Left forelimb (tissue), 1 donor: ENCODE measurements at regions not wholly inside any gene's neighbourhood (a gene's known extent, or its start where the extent isn't known, plus 50 kb on each side); places are given as distances from the start of the nearest gene placed in this dataset.

Experiments
- DNase-seq: peaks from one replicate; pipeline ENCODE4 v3.0.0-alpha.2; 2018; ENCODE audit warnings: low spot score

DNA sequence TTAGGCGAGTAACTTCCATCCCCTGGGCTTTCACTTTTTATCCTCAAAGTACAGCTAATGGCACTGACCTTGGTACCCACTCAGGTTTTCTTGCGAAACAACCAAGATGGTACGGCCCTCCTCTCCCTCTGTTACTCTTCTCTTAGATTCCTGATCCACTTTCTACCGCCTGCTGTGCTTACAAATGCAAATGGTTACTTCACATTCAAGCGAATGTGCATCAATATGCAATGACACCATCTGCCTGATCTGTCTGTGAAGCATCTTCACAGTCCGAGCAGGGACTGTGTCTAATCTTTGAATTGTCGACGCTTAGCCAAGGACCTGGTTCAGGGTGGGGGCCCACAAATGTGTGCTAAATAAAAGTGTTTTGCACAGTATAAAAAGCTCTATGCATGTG, 112.2 kb downstream of the TRIB2 start:
- DNase-seq, result no peak

- DNase-seq, result no peak
These were observed 114.3 kb downstream of the TRIB2 start for GRCh38 chr2:12831016-12831415.

DNA sequence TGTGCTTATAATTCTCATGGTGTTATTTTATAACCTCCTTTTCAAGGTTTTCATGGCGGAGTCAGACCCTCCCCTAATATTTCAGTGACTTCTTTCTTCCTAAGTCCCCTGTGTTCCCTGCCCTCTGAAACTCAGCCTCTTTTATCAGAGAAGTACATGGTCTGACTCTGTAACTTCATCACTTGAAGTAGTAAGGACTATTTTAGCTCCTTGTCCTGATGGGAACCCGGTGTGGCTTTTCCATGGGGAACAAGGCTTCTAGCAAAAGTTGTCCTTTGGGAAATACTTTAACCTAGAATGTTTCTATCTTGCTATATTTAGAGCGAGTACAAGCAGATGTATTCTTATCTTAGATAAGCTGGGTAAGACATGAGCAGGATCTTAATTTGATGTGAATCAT, 117.5 kb downstream of the TRIB2 start:
- DNase-seq, result no peak

GRCh38 chr2:12835733-12836132, 119.0 kb downstream of the TRIB2 start:
- no peak for DNase-seq

- no peak for DNase-seq
These were observed 122.6 kb downstream of the TRIB2 start for GRCh38 chr2:12839339-12839738.

DNA sequence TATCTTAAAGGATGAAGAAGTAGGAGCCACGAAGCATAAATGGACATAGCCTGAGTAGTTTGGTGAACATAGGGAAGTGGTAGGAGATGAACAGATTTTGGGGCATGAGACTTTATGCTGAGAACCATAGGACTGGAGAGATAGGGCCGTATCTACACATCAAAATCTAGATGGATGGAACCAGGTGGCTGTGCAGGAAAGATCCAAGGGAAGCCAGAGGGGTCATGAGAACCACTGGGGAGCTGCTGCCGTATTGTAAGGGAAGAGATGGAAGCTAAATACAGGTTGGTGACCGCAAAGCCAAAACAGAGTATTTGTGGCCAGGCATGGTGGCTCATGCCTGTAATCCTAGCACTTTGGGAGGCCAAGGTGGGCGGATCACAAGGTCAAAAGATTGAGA, 124.3 kb downstream of the TRIB2 start:
- DNase-seq, result no peak

DNA sequence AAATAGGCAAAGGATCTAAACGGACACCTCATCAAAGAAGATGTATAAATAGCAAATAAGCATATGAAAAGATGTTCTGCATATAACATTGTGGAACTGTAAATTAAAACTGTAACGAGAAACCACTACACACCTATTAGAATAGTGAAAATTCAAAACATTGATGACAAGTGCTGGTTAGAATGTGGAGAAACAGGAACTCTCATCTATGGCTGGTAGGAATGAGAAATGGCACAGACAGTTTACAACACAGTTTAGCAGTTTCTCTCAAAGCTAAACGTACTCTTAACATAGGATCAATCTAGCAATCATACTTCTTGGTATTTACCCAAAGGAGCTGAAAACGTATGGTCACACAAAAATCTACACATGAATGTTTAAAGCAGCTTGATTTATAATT, 126.2 kb downstream of the TRIB2 start:
- DNase-seq, result no peak

- DNase-seq, result no peak
These were observed 127.8 kb downstream of the TRIB2 start for GRCh38 chr2:12844511-12844910.

DNA sequence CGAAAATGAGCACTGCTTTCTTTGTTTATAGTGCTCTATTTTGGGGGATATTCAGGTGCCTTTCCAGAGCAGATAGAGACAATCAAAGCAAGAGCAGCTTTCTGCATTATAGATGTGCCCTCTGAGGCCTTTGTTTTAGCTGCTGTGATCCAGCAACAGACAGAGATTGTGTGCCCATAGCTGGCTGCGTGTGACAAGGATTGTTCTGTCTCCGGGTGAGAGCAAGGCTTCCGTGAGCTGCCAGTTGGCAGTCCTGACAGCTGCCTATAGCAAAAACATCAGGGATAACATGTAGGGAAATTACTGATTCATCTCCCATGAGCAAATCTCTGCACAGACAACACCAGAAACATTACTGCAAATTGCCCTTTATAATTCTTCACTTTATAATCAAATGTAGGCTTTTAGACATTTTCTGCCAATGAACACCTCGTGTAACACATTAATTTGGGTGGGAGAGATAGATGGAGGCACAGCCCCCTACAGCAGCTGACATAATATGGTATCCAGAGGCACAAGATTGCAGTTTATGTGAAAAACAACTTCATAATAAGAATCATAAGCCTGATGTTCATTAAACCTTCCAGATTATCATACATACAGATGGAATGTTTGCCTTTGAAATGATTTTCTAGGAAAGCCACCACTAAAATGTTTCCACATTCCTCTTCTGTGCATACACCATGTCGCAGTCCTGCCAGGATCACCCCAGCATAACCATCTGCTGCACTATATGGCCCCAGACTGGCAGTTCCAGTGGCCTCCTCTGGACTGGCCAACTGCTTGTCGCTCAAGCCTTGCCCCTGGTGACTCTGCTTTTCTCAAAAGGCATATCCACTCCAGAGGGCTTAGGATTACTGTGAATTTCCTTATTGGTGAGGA, 131.2 kb downstream of the TRIB2 start:
- no peak for DNase-seq

DNA sequence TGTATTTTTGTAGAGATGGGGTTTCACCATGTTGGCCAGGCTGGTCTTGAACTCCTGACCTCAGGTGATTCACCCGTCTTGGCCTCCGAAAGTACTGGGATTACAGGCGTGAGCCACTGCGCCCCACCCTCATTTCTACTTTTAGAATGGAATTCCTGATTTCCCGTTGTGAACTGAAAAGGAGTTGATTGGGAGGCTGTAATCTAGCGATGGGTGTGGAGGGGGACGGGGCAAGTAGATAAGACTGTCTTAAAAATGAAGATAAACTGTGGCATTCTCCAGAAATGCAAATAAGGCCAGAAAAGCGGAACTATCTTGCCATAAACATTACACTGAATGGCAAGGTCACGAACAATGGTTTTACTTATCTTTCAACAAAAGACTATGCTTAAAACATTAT, 135.4 kb downstream of the TRIB2 start:
- no peak for DNase-seq

GRCh38 chr2:12854001-12854530, 137.3 kb downstream of the TRIB2 start:
- no peak for DNase-seq

DNA sequence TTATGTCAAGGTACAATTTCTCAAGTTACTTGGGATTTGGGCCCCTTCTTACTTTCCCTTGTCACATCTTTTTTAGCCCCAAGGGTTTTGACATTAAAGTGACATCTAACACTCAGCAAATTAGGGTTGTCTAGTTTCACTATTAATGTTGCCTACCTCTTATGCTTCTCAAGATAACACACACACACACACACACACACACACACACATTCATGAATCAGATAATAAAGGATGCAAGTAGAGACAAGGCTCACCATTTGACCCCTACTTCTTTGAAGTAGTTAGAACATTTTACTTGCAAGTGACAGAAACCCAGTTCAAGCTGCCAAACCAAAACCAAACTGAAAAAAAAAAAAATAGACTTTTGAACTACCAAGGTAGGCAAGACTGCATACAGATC, 138.8 kb downstream of the TRIB2 start:
- no peak for DNase-seq

- DNase-seq, result no peak
These were observed 140.3 kb downstream of the TRIB2 start for GRCh38 chr2:12856934-12857601.

- DNase-seq, result no peak
These were observed 141.2 kb downstream of the TRIB2 start for GRCh38 chr2:12857891-12858290.

DNA sequence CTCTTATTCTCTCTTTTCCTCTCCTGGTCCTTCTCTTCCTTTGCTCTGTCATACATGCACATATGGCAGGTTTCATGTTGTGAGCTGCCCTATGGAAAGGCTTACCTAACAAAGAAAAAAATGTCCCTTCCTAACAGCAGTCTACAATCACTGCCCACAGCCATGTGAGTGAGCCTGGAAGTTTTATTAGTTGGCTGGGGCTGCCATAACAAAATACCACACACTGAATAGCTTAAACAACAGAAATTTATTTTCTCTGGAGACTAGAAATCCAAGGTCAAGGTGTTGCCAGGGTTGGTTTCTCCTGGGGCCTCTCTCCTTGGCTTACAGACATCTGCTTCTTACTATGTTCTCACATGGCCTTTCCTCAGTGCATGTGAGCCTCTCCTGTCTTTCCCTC, 142.1 kb downstream of the TRIB2 start:
- no peak for DNase-seq

- DNase-seq, result no peak
These were observed 144.7 kb downstream of the TRIB2 start for GRCh38 chr2:12861344-12861930.

- no peak for DNase-seq
These were observed 145.8 kb downstream of the TRIB2 start for GRCh38 chr2:12862541-12862940.

DNA sequence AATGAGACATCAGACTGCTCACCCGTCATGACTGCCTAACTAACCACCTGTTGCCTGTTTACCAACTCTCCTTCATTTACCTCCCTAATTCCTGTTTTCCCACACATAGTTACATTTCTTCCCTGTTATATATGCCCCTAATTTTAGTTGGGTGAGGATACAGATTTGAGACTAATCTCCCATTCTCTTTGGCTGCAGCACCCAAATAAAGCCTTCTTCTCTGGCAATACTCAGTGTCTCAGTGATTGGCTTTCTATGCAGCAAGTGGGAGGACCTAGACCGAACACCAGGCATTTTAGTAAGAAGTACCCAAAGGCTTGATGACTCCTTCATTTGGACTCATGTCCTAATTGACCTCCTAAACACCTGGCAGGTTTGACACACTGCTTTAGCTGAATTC, 147.2 kb downstream of the TRIB2 start:
- DNase-seq, result no peak

DNA sequence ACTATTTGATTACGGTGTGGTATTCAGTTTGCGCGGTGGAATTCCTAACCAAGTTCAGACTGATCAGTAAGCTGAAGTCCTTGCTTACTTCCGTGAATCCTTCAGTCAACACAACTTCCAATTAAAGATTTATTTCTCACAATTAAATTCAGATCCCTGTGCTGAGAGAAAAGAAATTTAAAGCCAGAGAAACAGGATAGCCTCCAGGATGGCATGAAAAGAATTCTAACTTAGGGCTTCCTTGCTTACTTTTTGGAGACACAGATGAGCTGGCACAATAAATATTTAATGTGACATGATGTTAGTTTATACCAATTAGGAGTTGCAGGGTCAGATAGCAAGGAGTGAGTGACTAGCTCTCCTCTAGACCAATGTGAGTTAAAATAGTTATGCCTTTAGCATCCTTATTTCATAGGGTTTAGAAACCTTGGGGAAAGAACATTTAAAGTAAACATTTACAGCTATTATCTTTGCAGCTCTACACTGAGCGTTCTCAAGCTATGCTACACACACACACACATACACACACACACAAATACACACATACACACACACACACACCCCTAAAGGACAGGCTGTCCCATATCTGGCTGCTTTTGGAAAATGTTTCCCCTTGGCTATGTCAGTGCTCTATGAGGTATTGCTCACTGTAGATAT, 151.0 kb downstream of the TRIB2 start:
- no peak for DNase-seq

- DNase-seq, result no peak
These were observed 154.0 kb downstream of the TRIB2 start for GRCh38 chr2:12870692-12871091.

DNA sequence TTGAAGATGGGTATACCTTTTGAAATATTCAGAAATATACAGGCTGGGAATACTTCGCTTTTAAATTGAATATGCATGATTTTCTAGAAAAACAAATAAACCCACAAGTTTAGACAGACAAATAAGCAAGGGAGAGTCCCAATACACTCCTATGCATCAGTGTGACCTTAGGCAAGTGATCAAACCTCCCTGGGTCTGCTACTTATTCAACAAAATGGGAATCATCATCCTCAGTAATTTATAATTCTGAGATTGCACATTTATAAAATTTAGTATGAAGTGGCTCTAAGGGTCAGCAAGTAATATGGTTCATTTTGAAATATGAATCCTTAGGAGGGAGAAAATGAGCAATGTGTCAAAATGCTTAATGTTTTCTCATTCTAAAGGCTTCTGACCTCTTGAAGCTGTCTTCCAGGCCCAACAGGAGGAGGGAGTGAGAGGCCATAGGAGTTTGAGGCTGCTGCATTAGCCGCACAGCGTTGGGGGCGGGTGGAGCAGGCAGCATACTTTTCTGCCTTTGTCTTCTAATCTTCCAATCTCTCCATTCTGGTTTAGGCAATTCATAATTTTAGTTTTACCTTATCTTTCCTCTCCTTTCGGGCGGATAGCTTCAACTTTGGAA, 155.1 kb downstream of the TRIB2 start:
- no peak for DNase-seq

DNA sequence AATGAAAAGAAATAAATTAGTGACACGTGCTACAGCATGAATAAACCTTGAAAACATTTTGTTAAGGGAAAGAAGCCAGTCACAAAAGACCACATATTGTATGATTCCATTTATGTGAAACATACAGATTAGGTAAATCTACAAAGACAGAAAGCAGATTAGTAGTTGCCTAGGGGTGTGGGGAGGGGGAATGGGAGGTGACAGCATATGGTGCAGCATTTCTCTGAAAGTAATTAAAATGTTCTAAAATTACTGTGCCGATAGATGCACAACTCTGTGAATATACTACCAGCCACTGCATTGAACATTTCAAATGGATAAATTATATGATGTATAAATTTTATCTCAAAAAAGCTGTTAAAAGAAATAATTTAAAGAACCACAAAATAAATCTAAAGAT, 161.0 kb downstream of the TRIB2 start:
- DNase-seq, result no peak
